GM23338 (cell line): ENCODE measurements at regions not wholly inside any gene's neighbourhood (a gene's known extent, or its start where the extent isn't known, plus 50 kb on each side); places are given as distances from the start of the nearest gene placed in this dataset.

Source experiments
- ATAC-seq: fragments of 200-7000 bp; cut with Tn5 transposase; 3 replicates; pipeline ENCODE4 v1.9.1; 2020
- DNase-seq: peaks from one replicate; pipeline ENCODE4 v3.0.0-alpha.2; 2015; ENCODE audit warnings: low spot score
- H2AFZ ChIP-seq: fragments of 200-600 bp; sonication (generic); 2 replicates; pipeline ENCODE4 v1.8.0; 2016; ENCODE audit warnings: antibody characterized with exemption, mild to moderate bottlenecking, moderate library complexity
- H3F3A ChIP-seq: fragments of 200-600 bp; sonication (generic); replicated peaks from 2 replicates; pipeline ENCODE4 v1.8.0; 2017; ENCODE audit warnings: antibody characterized with exemption, mixed run types, low read depth
- H3K27ac ChIP-seq: fragments of 200-600 bp; sonication (generic); 2 replicates; pipeline ENCODE4 v1.6.1; 2016; ENCODE audit warnings: low read depth
- H3K27me3 ChIP-seq: fragments of 200-600 bp; sonication (generic); 2 replicates; pipeline ENCODE4 v1.8.0; 2016; ENCODE audit warnings: mild to moderate bottlenecking, mixed run types, moderate library complexity; ENCODE audit not compliant: insufficient read depth
- H3K36me3 ChIP-seq: fragments of 200-600 bp; sonication (generic); 2 replicates; pipeline ENCODE4 v1.8.0; 2016; ENCODE audit warnings: mild to moderate bottlenecking; ENCODE audit not compliant: insufficient read depth
- H3K4me1 ChIP-seq: fragments of 200-600 bp; sonication (generic); 2 replicates; pipeline ENCODE4 v1.8.0; 2016; ENCODE audit warnings: mild to moderate bottlenecking, moderate library complexity; ENCODE audit not compliant: insufficient read depth
- H3K4me2 ChIP-seq: fragments of 200-600 bp; sonication (generic); 2 replicates; pipeline ENCODE4 v1.7.1; 2017; ENCODE audit warnings: mixed run types
- H3K4me3 ChIP-seq: fragments of 200-600 bp; sonication (generic); 2 replicates; pipeline ENCODE4 v1.6.1; 2016; ENCODE audit warnings: mixed run types
- H3K79me2 ChIP-seq: fragments of 200-600 bp; sonication (generic); replicated peaks from 2 replicates; pipeline ENCODE4 v1.8.0; 2017; ENCODE audit warnings: mild to moderate bottlenecking; ENCODE audit not compliant: insufficient read depth
- H3K9me2 ChIP-seq: fragments of 200-600 bp; sonication (generic); 2 replicates; pipeline ENCODE4 v1.8.0; 2017; ENCODE audit not compliant: insufficient read depth
- H4K20me1 ChIP-seq: fragments of 200-600 bp; sonication (generic); replicated peaks from 2 replicates; pipeline ENCODE4 v1.8.0; 2017; ENCODE audit warnings: mild to moderate bottlenecking; ENCODE audit not compliant: insufficient read depth
- H3K27ac Mint-ChIP-seq: 2 replicates; pipeline ENCODE4 v1.8.0; 2020; ENCODE audit warnings: inconsistent platforms, mild to moderate bottlenecking, moderate library complexity, mixed read lengths
- H3K27me3 Mint-ChIP-seq: 3 replicates; pipeline ENCODE4 v1.8.0; 2022; ENCODE audit warnings: low read depth, mild to moderate bottlenecking, moderate library complexity, mixed read lengths, inconsistent platforms; ENCODE audit not compliant: insufficient read depth, poor library complexity
- H3K36me3 Mint-ChIP-seq: 3 replicates; pipeline ENCODE4 v1.8.0; 2021; ENCODE audit warnings: low read depth, mild to moderate bottlenecking, inconsistent platforms, moderate library complexity, mixed read lengths
- H3K4me1 Mint-ChIP-seq: 3 replicates; pipeline ENCODE4 v1.8.0; 2020; ENCODE audit warnings: mild to moderate bottlenecking, inconsistent platforms, mixed read lengths
- H3K4me3 Mint-ChIP-seq: 3 replicates; pipeline ENCODE4 v1.8.0; 2021; ENCODE audit warnings: moderate library complexity, mild to moderate bottlenecking, inconsistent platforms, mixed read lengths
- H3K9me3 Mint-ChIP-seq: 3 replicates; pipeline ENCODE4 v1.8.0; 2020; ENCODE audit warnings: moderate library complexity, mild to moderate bottlenecking, inconsistent platforms, mixed read lengths
- CREB1 ChIP-seq: fragments of 250-450 bp; sonication (Bioruptor Pico); IDR thresholded peaks from 2 replicates; pipeline ENCODE4 v1.5.0; 2020; ENCODE audit warnings: low read depth, mild to moderate bottlenecking, moderate library complexity
- CTCF ChIP-seq, 2 experiments: fragments of 200-600 bp in 1 of 2; sonication (generic) in 1 of 2; conservative IDR thresholded peaks; 2 replicates each; pipeline versions ENCODE4 v1.5.1 to v1.6.1; 2016 to 2017; ENCODE audit warnings: antibody characterized with exemption in 2 of 2, low read depth in 2 of 2, mild to moderate bottlenecking in 2 of 2, moderate library complexity in 1 of 2
- ETS1 ChIP-seq: IDR thresholded peaks from 2 replicates; pipeline ENCODE4 v1.6.1; 2016; ENCODE audit warnings: antibody characterized with exemption
- EZH2 ChIP-seq: fragments of 200-600 bp; sonication (generic); IDR thresholded peaks from one replicate; pipeline ENCODE4 v1.8.0; 2017; ENCODE audit warnings: antibody characterized with exemption, mild to moderate bottlenecking, low read depth; ENCODE audit not compliant: unreplicated experiment
- EZH2phosphoT487 ChIP-seq: fragments of 200-600 bp; sonication (generic); IDR thresholded peaks from one replicate; pipeline ENCODE4 v1.8.1; 2018; ENCODE audit warnings: antibody characterized with exemption; ENCODE audit not compliant: unreplicated experiment
- JUNB ChIP-seq: IDR thresholded peaks from one replicate; pipeline ENCODE4 v1.6.1; 2016; ENCODE audit warnings: antibody characterized with exemption; ENCODE audit not compliant: unreplicated experiment
- NANOG ChIP-seq: IDR thresholded peaks from 2 replicates; pipeline ENCODE4 v1.6.1; 2016; ENCODE audit warnings: antibody characterized with exemption, borderline replicate concordance
- POLR2AphosphoS5 ChIP-seq: IDR thresholded peaks from 2 replicates; pipeline ENCODE4 v1.6.1; 2016; ENCODE audit warnings: antibody characterized with exemption, low read depth
- STAT1 ChIP-seq: IDR thresholded peaks from one replicate; pipeline ENCODE4 v1.6.1; 2016; ENCODE audit warnings: antibody characterized with exemption; ENCODE audit not compliant: unreplicated experiment
- ZNF114 ChIP-seq: fragments of 250-450 bp; sonication (Bioruptor Pico); IDR thresholded peaks from 2 replicates; pipeline ENCODE4 v1.5.0; 2020; ENCODE audit warnings: mild to moderate bottlenecking, moderate library complexity
- ZNF331 ChIP-seq: fragments of 250-450 bp; sonication (Bioruptor Pico); IDR thresholded peaks from 2 replicates; pipeline ENCODE4 v1.5.0; 2020; ENCODE audit warnings: low read depth, mild to moderate bottlenecking, moderate library complexity
- ZNF462 ChIP-seq: fragments of 250-450 bp; sonication (Bioruptor Pico); IDR thresholded peaks from 2 replicates; pipeline ENCODE4 v1.5.0; 2020; ENCODE audit warnings: mild to moderate bottlenecking, moderate library complexity

GRCh38 chr2:118524911-118525310 is 322.5 kb downstream of the EN1 start (continued):
- TF ChIP-seq CTCF (conservative IDR thresholded peaks at IDR 0.05; ENCODE audit: low read depth in 2 of 2) (no peak), EZH2phosphoT487 (no peak), POLR2AphosphoS5 (no peak), STAT1 (no peak)

GRCh38 chr2:118523761-118524160 is 323.7 kb downstream of the EN1 start:
- DNase-seq (no peak), ATAC-seq (no peak)
- peaks cover 37% of the 10 kb centered on the region for H3K36me3 Mint-ChIP-seq
- TF ChIP-seq STAT1 (no peak), POLR2AphosphoS5 (no peak), CTCF (conservative IDR thresholded peaks at IDR 0.05; ENCODE audit: low read depth in 2 of 2) (no peak), ZNF114 (CRISPR knock-in tag) (no peak), EZH2 (no peak), ZNF331 (CRISPR knock-in tag) (no peak), JUNB (no peak), ETS1 (no peak), ZNF462 (CRISPR knock-in tag) (no peak), CREB1 (CRISPR knock-in tag) (no peak), NANOG (no peak)
- Histone ChIP-seq H3K36me3 (peaks cover 4% of the 10 kb centered on the region; the same call in 1 of the 2 replicates), H3K4me3 (no peak overlapping the region), H3K79me2 (no peaks in the 10 kb centered on the region), H4K20me1 (no peaks in the 10 kb centered on the region), H2AFZ (no peak overlapping the region), H3K27ac (no peak overlapping the region), H3K4me1 (peaks cover 4% of the 10 kb centered on the region), H3K4me2 (no peak overlapping the region), H3K27me3 (no peaks in the 10 kb centered on the region), H3F3A (no peaks in the 10 kb centered on the region), H3K9me2 (peaks cover 13% of the 10 kb centered on the region)
- H3K27me3 Mint-ChIP-seq: peaks cover 6% of the 10 kb centered on the region
- peaks cover 6% of the 10 kb centered on the region for H3K4me1 Mint-ChIP-seq
- H3K27ac Mint-ChIP-seq: no peak overlapping the region
- no peak overlapping the region for H3K4me3 Mint-ChIP-seq
- H3K9me3 Mint-ChIP-seq: peaks cover 38% of the 10 kb centered on the region
